SJSA1 (cell line): ENCODE measurements at regions not wholly inside any gene's neighbourhood (a gene's known extent, or its start where the extent isn't known, plus 50 kb on each side); places are given as distances from the start of the nearest gene placed in this dataset.

Experiments used
- DNase-seq, 2 experiments: peaks; one replicate each; pipeline ENCODE4 v3.0.0-alpha.2; 2015 to 2020; ENCODE audit warnings: low spot score in 2 of 2, low read depth in 1 of 2
- H3K27ac ChIP-seq: fragments of 250-450 bp; sonication (Bioruptor Pico); 2 replicates; pipeline ENCODE4 v1.5.1; 2020; ENCODE audit warnings: mild to moderate bottlenecking, moderate library complexity
- H3K27me3 ChIP-seq: fragments of 250-450 bp; sonication (Bioruptor Pico); replicated peaks from 2 replicates; pipeline ENCODE4 v1.5.1; 2020; ENCODE audit warnings: mild to moderate bottlenecking, moderate library complexity
- H3K36me3 ChIP-seq: fragments of 250-450 bp; sonication (Bioruptor Pico); 2 replicates; pipeline ENCODE4 v1.5.1; 2020; ENCODE audit warnings: mild to moderate bottlenecking
- H3K4me1 ChIP-seq: fragments of 250-450 bp; sonication (Bioruptor Pico); replicated peaks from 2 replicates; pipeline ENCODE4 v1.6.1; 2021; ENCODE audit warnings: mild to moderate bottlenecking
- H3K4me3 ChIP-seq: fragments of 250-450 bp; sonication (Bioruptor Pico); 2 replicates; pipeline ENCODE4 v1.5.1; 2020; ENCODE audit warnings: mild to moderate bottlenecking
- H3K9me3 ChIP-seq: fragments of 250-450 bp; sonication (Bioruptor Pico); replicated peaks from 2 replicates; pipeline ENCODE4 v1.5.1; 2020; ENCODE audit warnings: mild to moderate bottlenecking

GRCh38 chr10:3451516-3452172, 279.1 kb upstream of the PITRM1 start:
- no peak for DNase-seq
- Histone ChIP-seq H3K27me3 (no peaks in the 10 kb centered on the region), H3K9me3 (no peaks in the 10 kb centered on the region), H3K4me1 (peaks cover 54% of the 10 kb centered on the region), H3K27ac (peak overlapping the region; percentile 99), H3K4me3 (no peak overlapping the region), H3K36me3 (no peaks in the 10 kb centered on the region)

- Histone ChIP-seq H3K4me3 (no peak overlapping the region), H3K27ac (peak overlapping the region; percentile 23), H3K9me3 (no peaks in the 10 kb centered on the region), H3K4me1 (peaks cover 45% of the 10 kb centered on the region), H3K27me3 (no peaks in the 10 kb centered on the region), H3K36me3 (no peaks in the 10 kb centered on the region)
- DNase-seq = no peak
Measured at GRCh38 chr10:3446221-3446620, 273.6 kb upstream of the PITRM1 start.

DNA sequence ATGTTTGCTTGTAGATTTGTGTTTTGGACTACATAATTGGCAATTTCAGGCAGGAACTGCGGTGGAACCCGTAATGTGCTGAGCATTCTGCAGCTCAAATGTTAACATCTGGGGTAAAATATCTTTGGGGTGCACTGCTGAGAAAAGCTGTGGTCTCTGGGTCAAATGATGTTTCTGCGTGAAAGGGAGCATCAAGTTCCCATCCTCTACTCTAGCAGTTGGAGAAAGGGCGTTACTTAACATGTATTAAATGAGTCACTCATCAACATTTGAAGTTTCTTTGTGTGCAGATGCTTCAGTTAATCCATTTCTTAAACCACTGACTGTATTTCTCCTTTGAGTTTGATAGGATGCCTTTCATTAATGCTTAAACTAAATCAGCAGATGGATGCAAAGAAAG, 273.1 kb upstream of the PITRM1 start:
- Histone ChIP-seq H3K4me3 (no peak overlapping the region), H3K27me3 (no peaks in the 10 kb centered on the region), H3K27ac (peak overlapping the region; percentile 23), H3K9me3 (no peaks in the 10 kb centered on the region), H3K36me3 (no peaks in the 10 kb centered on the region), H3K4me1 (peaks cover 39% of the 10 kb centered on the region)
- DNase-seq = peak in 1 of 2 experiments; percentile 39

- Histone ChIP-seq H3K27ac (peak overlapping the region; percentile 79), H3K4me3 (no peak overlapping the region), H3K4me1 (peaks cover 54% of the 10 kb centered on the region), H3K9me3 (no peaks in the 10 kb centered on the region), H3K36me3 (no peaks in the 10 kb centered on the region), H3K27me3 (no peaks in the 10 kb centered on the region)
- DNase-seq = peak; percentile 87 to 92
Measured at GRCh38 chr10:3442451-3442990, 269.9 kb upstream of the PITRM1 start.

DNA sequence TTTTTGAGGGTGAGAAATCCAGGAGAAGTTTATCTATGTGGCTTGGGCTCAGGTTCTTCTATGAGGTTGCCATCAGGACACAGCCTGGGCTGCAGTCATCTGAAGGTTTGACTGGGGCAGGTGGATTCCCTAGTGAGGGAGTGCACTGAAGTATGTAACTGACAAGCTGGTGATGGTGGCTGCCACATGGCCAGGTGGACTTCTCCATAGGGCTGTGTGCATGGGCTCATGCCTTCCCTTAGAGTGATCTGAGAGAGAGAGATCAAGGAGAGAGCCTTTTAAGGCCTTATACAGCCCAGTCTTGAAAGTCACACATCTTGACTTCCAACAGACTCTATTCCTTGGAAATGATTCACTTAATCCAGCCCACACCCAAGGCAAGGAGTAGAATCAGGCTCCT, 266.6 kb upstream of the PITRM1 start:
- Histone ChIP-seq H3K4me3 (no peak overlapping the region), H3K36me3 (no peaks in the 10 kb centered on the region), H3K27ac (no peak overlapping the region), H3K9me3 (no peaks in the 10 kb centered on the region), H3K4me1 (peaks cover 70% of the 10 kb centered on the region), H3K27me3 (no peaks in the 10 kb centered on the region)
- DNase-seq = no peak

DNA sequence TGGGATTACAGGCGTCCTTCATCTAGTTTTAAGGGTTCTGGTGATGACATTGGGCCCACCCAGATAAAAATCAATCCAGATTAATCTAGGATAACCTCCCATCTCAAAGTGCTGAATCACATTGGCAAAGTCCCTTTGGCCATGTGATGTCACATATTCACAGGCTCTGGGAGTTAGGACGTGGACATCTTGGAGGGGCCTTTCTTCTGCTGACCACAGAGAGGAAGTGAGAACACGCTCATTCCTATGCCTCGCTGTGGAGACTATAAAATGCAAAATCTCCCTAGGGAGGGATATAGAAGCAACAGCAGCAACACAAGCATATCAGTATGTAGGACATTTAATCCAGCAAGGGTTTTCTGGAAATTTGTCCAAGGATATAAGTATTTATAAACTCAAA, 266.0 kb upstream of the PITRM1 start:
- Histone ChIP-seq H3K27ac (peak overlapping the region; percentile 56), H3K9me3 (no peaks in the 10 kb centered on the region), H3K4me1 (peaks cover 71% of the 10 kb centered on the region), H3K4me3 (no peak overlapping the region), H3K36me3 (no peaks in the 10 kb centered on the region), H3K27me3 (no peaks in the 10 kb centered on the region)
- DNase-seq = no peak

GRCh38 chr10:3435671-3436070, 263.1 kb upstream of the PITRM1 start:
- Histone ChIP-seq H3K27ac (peak overlapping the region; percentile 56), H3K4me3 (peak overlapping the region; percentile 16; the same call in 1 of the 2 replicates), H3K36me3 (no peaks in the 10 kb centered on the region), H3K4me1 (peaks cover 52% of the 10 kb centered on the region), H3K9me3 (no peaks in the 10 kb centered on the region), H3K27me3 (no peaks in the 10 kb centered on the region)
- DNase-seq = peak; percentile 36 to 76

GRCh38 chr10:3433988-3434387, 261.4 kb upstream of the PITRM1 start:
- peak in 1 of 2 experiments; percentile 22 for DNase-seq
- no peak overlapping the region for H3K27ac ChIP-seq
- no peaks in the 10 kb centered on the region for H3K36me3 ChIP-seq
- no peaks in the 10 kb centered on the region for H3K27me3 ChIP-seq
- peaks cover 48% of the 10 kb centered on the region for H3K4me1 ChIP-seq
- H3K4me3 ChIP-seq = no peak overlapping the region
- no peaks in the 10 kb centered on the region for H3K9me3 ChIP-seq

- no peak overlapping the region for H3K4me3 ChIP-seq
- H3K4me1 ChIP-seq = peaks cover 42% of the 10 kb centered on the region
- peak in 1 of 2 experiments; percentile 16 for DNase-seq
- no peak overlapping the region for H3K27ac ChIP-seq
- no peaks in the 10 kb centered on the region for H3K36me3 ChIP-seq
- H3K9me3 ChIP-seq = no peaks in the 10 kb centered on the region
- no peaks in the 10 kb centered on the region for H3K27me3 ChIP-seq
Measured at GRCh38 chr10:3433131-3433530, 260.5 kb upstream of the PITRM1 start.

GRCh38 chr10:3432081-3432825, 259.7 kb upstream of the PITRM1 start:
- DNase-seq = no peak
- H3K36me3 ChIP-seq = no peaks in the 10 kb centered on the region
- no peak overlapping the region for H3K4me3 ChIP-seq
- peaks cover 37% of the 10 kb centered on the region for H3K4me1 ChIP-seq
- H3K9me3 ChIP-seq = no peaks in the 10 kb centered on the region
- no peak overlapping the region for H3K27ac ChIP-seq
- no peaks in the 10 kb centered on the region for H3K27me3 ChIP-seq

DNA sequence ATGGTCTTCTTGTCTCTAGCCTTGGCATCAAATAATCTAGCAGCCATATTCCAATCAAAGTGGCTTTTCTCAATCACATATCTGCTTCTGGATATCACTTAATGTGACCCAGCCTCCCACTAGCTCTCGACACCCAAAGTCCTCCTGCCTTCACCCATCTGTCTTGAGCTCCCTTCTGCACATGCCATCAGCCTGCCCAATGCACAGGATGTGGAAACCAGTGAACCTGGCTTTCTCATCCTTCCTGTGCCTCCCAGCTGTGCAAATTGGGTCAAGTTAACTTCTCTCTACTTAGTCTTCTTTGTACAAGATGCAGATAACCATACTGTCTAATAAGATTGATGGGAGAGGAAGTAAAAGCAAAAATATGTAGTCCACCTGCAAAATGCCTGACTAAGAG, 257.9 kb upstream of the PITRM1 start:
- Histone ChIP-seq H3K9me3 (no peaks in the 10 kb centered on the region), H3K4me1 (peaks cover 37% of the 10 kb centered on the region), H3K4me3 (no peak overlapping the region), H3K27ac (no peak overlapping the region), H3K27me3 (no peaks in the 10 kb centered on the region), H3K36me3 (no peaks in the 10 kb centered on the region)
- no peak for DNase-seq

GRCh38 chr10:3429676-3430075, 257.1 kb upstream of the PITRM1 start:
- Histone ChIP-seq H3K36me3 (no peaks in the 10 kb centered on the region), H3K4me3 (no peak overlapping the region), H3K27me3 (no peaks in the 10 kb centered on the region), H3K4me1 (peaks cover 37% of the 10 kb centered on the region), H3K9me3 (no peaks in the 10 kb centered on the region), H3K27ac (no peak overlapping the region)
- DNase-seq = peak in 1 of 2 experiments; percentile 13

- no peak for DNase-seq
- Histone ChIP-seq H3K4me1 (peaks cover 39% of the 10 kb centered on the region), H3K9me3 (no peaks in the 10 kb centered on the region), H3K4me3 (no peak overlapping the region), H3K27ac (no peak overlapping the region), H3K36me3 (no peaks in the 10 kb centered on the region), H3K27me3 (no peaks in the 10 kb centered on the region)
Measured at GRCh38 chr10:3428826-3429225, 256.2 kb upstream of the PITRM1 start.

- peak in 1 of 2 experiments; percentile 32 for DNase-seq
- Histone ChIP-seq H3K4me3 (no peak overlapping the region), H3K27me3 (no peaks in the 10 kb centered on the region), H3K27ac (no peak overlapping the region), H3K9me3 (no peaks in the 10 kb centered on the region), H3K4me1 (peaks cover 47% of the 10 kb centered on the region), H3K36me3 (no peaks in the 10 kb centered on the region)
Measured at GRCh38 chr10:3427950-3428354, 255.4 kb upstream of the PITRM1 start.
